GM06990 (cell line): ENCODE measurements at regions not wholly inside any gene's neighbourhood (a gene's known extent, or its start where the extent isn't known, plus 50 kb on each side); places are given as distances from the start of the nearest gene placed in this dataset.

ENCODE experiments used
- DNase-seq: peaks from one replicate; pipeline ENCODE4 v3.0.0-alpha.2; 2011; ENCODE audit not compliant: insufficient read length; ENCODE audit errors: extremely low read depth
- H3K27me3 ChIP-seq: replicated peaks from 2 replicates; pipeline ENCODE4 v1.6.0; 2011; ENCODE audit warnings: low read length; ENCODE audit not compliant: control insufficient read depth, insufficient read depth
- H3K36me3 ChIP-seq: 2 replicates; pipeline ENCODE4 v1.5.1; 2011; ENCODE audit warnings: low read length; ENCODE audit not compliant: control insufficient read depth, insufficient read depth
- H3K4me3 ChIP-seq: replicated peaks from 2 replicates; pipeline ENCODE4 v1.5.1; 2011; ENCODE audit warnings: low read depth, mild to moderate bottlenecking, control low read depth, low read length
- TF ChIP-seq, protein P1 (sequence below): IDR thresholded peaks from 2 replicates; pipeline ENCODE4 v1.5.1; 2011; ENCODE audit warnings: low read length, control low read depth, mild to moderate bottlenecking, inconsistent platforms; ENCODE audit not compliant: insufficient read depth, poor library complexity, severe bottlenecking

DNA sequence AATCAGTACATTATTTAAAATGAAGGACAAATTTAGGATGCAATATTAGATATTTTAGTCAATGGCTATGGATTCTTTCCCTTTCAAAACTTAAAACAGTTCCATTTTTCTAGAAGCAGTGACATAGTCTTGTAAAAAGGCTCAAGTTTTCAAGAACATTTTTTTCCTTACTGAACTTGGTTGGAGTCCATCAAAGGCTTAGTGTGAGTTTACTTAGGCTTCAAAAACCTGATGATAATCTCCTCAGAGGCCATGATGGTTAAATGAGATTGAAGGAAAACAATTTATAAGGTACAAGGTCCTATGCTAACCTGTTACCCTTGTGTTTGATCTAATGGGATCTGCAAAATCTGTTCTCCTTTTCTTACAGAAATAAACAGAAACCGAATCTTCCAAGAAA is 531.8 kb downstream of the UTRN start:
- Histone ChIP-seq H3K36me3 (no peaks in the 10 kb centered on the region), H3K27me3 (no peaks in the 10 kb centered on the region), H3K4me3 (no peak overlapping the region)
- TF ChIP-seq, protein P1, sequence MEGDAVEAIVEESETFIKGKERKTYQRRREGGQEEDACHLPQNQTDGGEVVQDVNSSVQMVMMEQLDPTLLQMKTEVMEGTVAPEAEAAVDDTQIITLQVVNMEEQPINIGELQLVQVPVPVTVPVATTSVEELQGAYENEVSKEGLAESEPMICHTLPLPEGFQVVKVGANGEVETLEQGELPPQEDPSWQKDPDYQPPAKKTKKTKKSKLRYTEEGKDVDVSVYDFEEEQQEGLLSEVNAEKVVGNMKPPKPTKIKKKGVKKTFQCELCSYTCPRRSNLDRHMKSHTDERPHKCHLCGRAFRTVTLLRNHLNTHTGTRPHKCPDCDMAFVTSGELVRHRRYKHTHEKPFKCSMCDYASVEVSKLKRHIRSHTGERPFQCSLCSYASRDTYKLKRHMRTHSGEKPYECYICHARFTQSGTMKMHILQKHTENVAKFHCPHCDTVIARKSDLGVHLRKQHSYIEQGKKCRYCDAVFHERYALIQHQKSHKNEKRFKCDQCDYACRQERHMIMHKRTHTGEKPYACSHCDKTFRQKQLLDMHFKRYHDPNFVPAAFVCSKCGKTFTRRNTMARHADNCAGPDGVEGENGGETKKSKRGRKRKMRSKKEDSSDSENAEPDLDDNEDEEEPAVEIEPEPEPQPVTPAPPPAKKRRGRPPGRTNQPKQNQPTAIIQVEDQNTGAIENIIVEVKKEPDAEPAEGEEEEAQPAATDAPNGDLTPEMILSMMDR: no peak
- DNase-seq: no peak

DNA sequence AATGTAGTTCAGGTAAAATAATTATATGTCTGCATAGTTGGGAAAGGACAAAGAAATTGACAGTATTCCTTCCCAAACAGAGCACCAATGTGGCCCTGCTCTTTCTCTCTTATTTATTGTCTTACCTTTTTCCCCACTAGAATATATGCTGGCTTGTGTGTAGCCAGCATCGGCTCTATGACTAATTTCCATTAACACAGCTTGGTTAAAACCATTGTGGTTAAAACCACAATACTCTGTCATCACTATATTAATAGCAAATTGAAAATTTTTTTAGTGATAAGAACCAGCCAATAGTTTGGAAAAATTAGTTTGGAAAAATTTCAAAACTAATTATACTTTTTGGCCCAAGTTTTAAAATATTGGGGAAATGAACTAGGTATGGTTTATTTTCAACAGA is 535.1 kb downstream of the UTRN start:
- Histone ChIP-seq H3K4me3 (no peak overlapping the region), H3K36me3 (no peaks in the 10 kb centered on the region), H3K27me3 (no peaks in the 10 kb centered on the region)
- no peak for DNase-seq
- TF ChIP-seq, protein P1: no peak

DNA sequence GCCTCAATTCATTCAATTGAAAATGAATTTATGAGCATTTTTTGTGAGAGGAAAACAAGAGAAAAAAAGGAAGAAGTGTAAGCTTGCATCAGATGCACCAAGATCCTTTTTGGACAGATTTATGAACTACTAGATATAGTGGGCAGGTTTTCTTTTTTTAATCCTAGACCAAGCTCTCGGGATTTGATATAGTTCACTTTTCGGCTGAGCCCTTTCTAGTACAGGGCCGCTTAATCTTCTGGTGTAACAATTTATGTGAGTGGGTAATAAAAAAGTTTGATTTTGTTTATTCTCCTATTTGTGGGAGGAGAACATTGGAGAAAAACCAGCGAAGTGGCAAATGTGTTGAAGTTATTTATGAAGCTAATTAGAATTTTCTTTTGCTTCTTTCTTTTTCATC is 538.0 kb downstream of the UTRN start:
- no peak overlapping the region for H3K4me3 ChIP-seq
- no peaks in the 10 kb centered on the region for H3K27me3 ChIP-seq
- no peaks in the 10 kb centered on the region for H3K36me3 ChIP-seq
- TF ChIP-seq, protein P1: no peak
- no peak for DNase-seq

DNA sequence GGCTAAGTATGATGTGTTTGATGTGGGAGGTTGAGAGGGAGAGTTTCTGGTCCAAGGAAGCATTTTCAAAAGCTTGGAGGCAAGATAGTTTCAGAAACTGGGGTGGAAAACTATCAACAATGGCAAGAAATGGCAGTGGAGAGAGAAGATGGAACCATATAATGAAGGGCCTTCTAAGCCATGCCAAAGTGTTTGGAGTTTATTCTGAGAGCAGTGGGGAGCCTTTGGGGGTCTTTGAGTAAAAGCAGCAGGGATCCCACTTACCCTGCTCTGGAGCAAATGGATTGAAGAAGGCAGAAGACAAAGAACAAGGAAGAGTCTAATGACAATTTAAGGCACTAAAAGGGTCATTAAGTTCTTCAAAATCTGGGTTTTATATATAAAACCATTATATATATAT is 538.9 kb downstream of the UTRN start:
- TF ChIP-seq, protein P1: no peak
- Histone ChIP-seq H3K36me3 (no peaks in the 10 kb centered on the region), H3K4me3 (no peak overlapping the region), H3K27me3 (no peaks in the 10 kb centered on the region)
- DNase-seq: no peak

DNA sequence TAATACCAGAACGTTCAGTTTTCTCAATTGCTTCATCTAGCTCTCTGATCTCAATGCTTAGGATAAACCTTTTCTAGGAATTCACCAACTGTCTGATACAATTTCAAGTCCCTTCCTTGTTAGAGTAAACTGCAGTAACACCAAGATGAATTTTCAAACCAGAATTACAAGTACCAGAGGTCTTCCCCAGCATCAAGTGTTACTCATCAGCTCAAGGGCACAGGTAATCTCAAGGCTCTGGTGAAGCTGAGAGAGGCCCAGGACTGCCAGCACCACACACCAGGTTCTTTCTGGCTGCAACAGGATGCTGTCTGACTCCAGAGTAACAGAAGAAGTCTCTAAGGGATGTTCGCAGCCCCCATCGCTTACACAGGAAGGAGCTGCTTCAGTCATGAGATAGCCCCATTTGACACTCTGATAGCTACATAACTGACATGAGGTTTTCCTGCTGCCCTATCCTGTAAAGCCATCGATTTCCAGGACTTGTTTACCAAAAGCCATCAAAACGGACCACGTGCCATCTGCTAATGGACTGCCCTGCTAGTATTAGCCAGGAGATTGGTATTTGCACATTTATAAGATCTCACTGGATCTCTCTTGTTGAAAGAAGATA is 549.4 kb downstream of the UTRN start:
- Histone ChIP-seq H3K4me3 (no peak overlapping the region), H3K36me3 (peaks cover 6% of the 10 kb centered on the region), H3K27me3 (no peaks in the 10 kb centered on the region)
- DNase-seq: no peak
- TF ChIP-seq, protein P1: no peak
